IMR-90 (cell line): ENCODE measurements at regions not wholly inside any gene's neighbourhood (a gene's known extent, or its start where the extent isn't known, plus 50 kb on each side); places are given as distances from the start of the nearest gene placed in this dataset.
"Not testable (repeated sequence)": the region's sequence is repeated elsewhere in the genome, so short reads cannot be mapped to it uniquely, and the experiment has no call there.

Source experiments
- ATAC-seq: fragments of 200-7000 bp; cut with Tn5 transposase; 2 replicates; pipeline ENCODE4 v1.9.1; 2020; ENCODE audit warnings: low read depth, mild to moderate bottlenecking, moderate library complexity
- BruUV-seq: library from RNA; stranded (reverse); fragments of 400-500 nt; replicated peaks from 2 replicates; lab custom pipeline; 2021; lab: Mats Ljungman, UMichigan
- CTCF ChIA-PET: fragments of 300-600 bp; formaldehyde crosslinking; extraction: SDS; loops from one replicate; lab custom pipeline; 2021; ENCODE audit warnings: antibody characterized with exemption; lab: Yijun Ruan, JAX
- POLR2A ChIA-PET: fragments of 300-600 bp; sonication (Branson Sonifier 250); formaldehyde crosslinking; loops from one replicate; lab custom pipeline; 2022; ENCODE audit warnings: antibody characterized with exemption; ENCODE audit not compliant: unreplicated experiment; lab: Charles Lee
- DNase-seq: peaks from one replicate; pipeline ENCODE4 v3.0.0; 2013
- H2AFZ ChIP-seq: replicated peaks from 2 replicates; pipeline ENCODE3; 2013; ENCODE audit warnings: low read length, mild to moderate bottlenecking; ENCODE audit not compliant: poor library complexity
- H2AK5ac ChIP-seq: 2 replicates; pipeline ENCODE4 v1.6.1; 2013; ENCODE audit warnings: low read depth, low read length, inconsistent platforms
- H2AK9ac ChIP-seq: replicated peaks from 2 replicates; pipeline ENCODE3; 2013; ENCODE audit warnings: mild to moderate bottlenecking, low read depth, low read length, moderate library complexity; ENCODE audit not compliant: poor library complexity
- H2BK120ac ChIP-seq: 2 replicates; pipeline ENCODE4 v1.6.1; 2013; ENCODE audit warnings: low read depth, low read length, inconsistent platforms
- H2BK15ac ChIP-seq: 3 replicates; pipeline ENCODE4 v1.6.1; 2013; ENCODE audit warnings: low read depth, low read length, inconsistent platforms
- H2BK20ac ChIP-seq: 2 replicates; pipeline ENCODE4 v1.6.1; 2013; ENCODE audit warnings: low read depth, mild to moderate bottlenecking, inconsistent platforms, low read length, moderate library complexity
- H2BK5ac ChIP-seq: 2 replicates; pipeline ENCODE4 v1.6.1; 2013; ENCODE audit warnings: mild to moderate bottlenecking, low read depth, low read length, inconsistent platforms; ENCODE audit not compliant: poor library complexity, severe bottlenecking
- H3K14ac ChIP-seq: replicated peaks from 2 replicates; pipeline ENCODE4 v1.6.1; 2013; ENCODE audit warnings: low read depth, low read length, inconsistent platforms
- H3K18ac ChIP-seq: 2 replicates; pipeline ENCODE4 v1.6.1; 2013; ENCODE audit warnings: low read depth, low read length, control low read depth
- H3K23ac ChIP-seq: 2 replicates; pipeline ENCODE4 v1.6.1; 2013; ENCODE audit warnings: low read depth, low read length, inconsistent platforms
- H3K27ac ChIP-seq: 2 replicates; pipeline ENCODE4 v1.5.1; 2013; ENCODE audit warnings: mild to moderate bottlenecking, control low read depth, low read length; ENCODE audit not compliant: insufficient read depth
- H3K27me3 ChIP-seq: 2 replicates; pipeline ENCODE4 v1.6.1; 2013; ENCODE audit warnings: low read length; ENCODE audit not compliant: control insufficient read depth, insufficient read depth
- H3K36me3 ChIP-seq: 2 replicates; pipeline ENCODE4 v1.6.1; 2013; ENCODE audit warnings: low read length, mixed read lengths; ENCODE audit not compliant: control insufficient read depth, insufficient read depth
- H3K4ac ChIP-seq: 2 replicates; pipeline ENCODE4 v1.6.1; 2013; ENCODE audit warnings: low read depth, low read length, inconsistent platforms
- H3K4me1 ChIP-seq: 2 replicates; pipeline ENCODE4 v1.6.1; 2013; ENCODE audit warnings: low read length, mixed read lengths; ENCODE audit not compliant: control insufficient read depth, insufficient read depth
- H3K4me2 ChIP-seq: 2 replicates; pipeline ENCODE4 v1.6.1; 2013; ENCODE audit warnings: low read depth, mild to moderate bottlenecking, control low read depth, low read length, moderate library complexity
- H3K4me3 ChIP-seq: 2 replicates; pipeline ENCODE4 v1.5.1; 2013; ENCODE audit warnings: low read depth, mild to moderate bottlenecking, control low read depth, low read length, moderate library complexity; ENCODE audit not compliant: insufficient read depth
- H3K56ac ChIP-seq: 2 replicates; pipeline ENCODE4 v1.6.1; 2013; ENCODE audit warnings: low read length, inconsistent platforms; ENCODE audit not compliant: insufficient read depth; ENCODE audit errors: extremely low read depth
- H3K79me1 ChIP-seq, 2 experiments: 2 replicates each; pipeline ENCODE4 v1.6.1; 2013; ENCODE audit warnings: low read length in 2 of 2, inconsistent platforms in 1 of 2, low read depth in 1 of 2
- H3K9ac ChIP-seq: 2 replicates; pipeline ENCODE4 v1.6.1; 2013; ENCODE audit warnings: low read depth, low read length, control low read depth
- H3K9me1 ChIP-seq: 2 replicates; pipeline ENCODE4 v1.6.1; 2013; ENCODE audit warnings: low read length, inconsistent platforms; ENCODE audit not compliant: insufficient read depth
- H3K9me3 ChIP-seq: 2 replicates; pipeline ENCODE4 v1.6.1; 2013; ENCODE audit warnings: low read length; ENCODE audit not compliant: control insufficient read depth, insufficient read depth
- H4K20me1 ChIP-seq: 2 replicates; pipeline ENCODE4 v1.6.1; 2013; ENCODE audit warnings: low read length, inconsistent platforms; ENCODE audit not compliant: insufficient read depth
- H4K5ac ChIP-seq: 2 replicates; pipeline ENCODE4 v1.6.1; 2013; ENCODE audit warnings: mild to moderate bottlenecking, low read depth, low read length, control low read depth
- H4K8ac ChIP-seq, 2 experiments: 2 replicates each; pipeline ENCODE4 v1.6.1; 2013; ENCODE audit warnings: low read depth in 2 of 2, low read length in 2 of 2, control low read depth in 1 of 2, inconsistent platforms in 1 of 2
- H4K91ac ChIP-seq: 2 replicates; pipeline ENCODE4 v1.6.1; 2013; ENCODE audit warnings: low read depth, low read length, inconsistent platforms; ENCODE audit not compliant: insufficient read depth
- BHLHE40 ChIP-seq: fragments of 150-350 bp; IDR thresholded peaks from 2 replicates; pipeline ENCODE4 v1.6.1; 2016; ENCODE audit warnings: mild to moderate bottlenecking, low read depth, low read length
- CEBPB ChIP-seq: IDR thresholded peaks from 2 replicates; pipeline ENCODE4 v1.6.1; 2012; ENCODE audit warnings: low read depth, low read length, improper control_type of control experiment
- ELK1 ChIP-seq: fragments of 150-350 bp; IDR thresholded peaks from 2 replicates; pipeline ENCODE4 v1.6.1; 2016; ENCODE audit warnings: low read depth, mild to moderate bottlenecking, low read length, moderate library complexity, borderline replicate concordance
- FOS ChIP-seq: fragments of 150-350 bp; IDR thresholded peaks from 2 replicates; pipeline ENCODE4 v1.6.1; 2016; ENCODE audit warnings: low read depth, low read length
- MAFK ChIP-seq: IDR thresholded peaks from 2 replicates; pipeline ENCODE4 v1.6.1; 2012; ENCODE audit warnings: low read depth, low read length, improper control_type of control experiment
- POLR2A ChIP-seq: IDR thresholded peaks from 2 replicates; pipeline ENCODE4 v1.6.1; 2012; ENCODE audit warnings: mild to moderate bottlenecking, low read depth, low read length
- RAD21 ChIP-seq: IDR thresholded peaks from 2 replicates; pipeline ENCODE4 v1.6.1; 2012; ENCODE audit warnings: low read length, improper control_type of control experiment
- RFX5 ChIP-seq: IDR thresholded peaks from 2 replicates; pipeline ENCODE4 v1.8.0; 2012; ENCODE audit warnings: low read depth, mild to moderate bottlenecking, low read length, moderate library complexity
- WGBS, 2 experiments: methylation state at CpG; one replicate each; pipeline versions ENCODE4 v1.1.5 to v1.1.7; 2013; ENCODE audit warnings: missing lambda C conversion rate in 2 of 2; ENCODE audit not compliant: insufficient read length in 1 of 2; ENCODE audit errors: extremely low coverage in 2 of 2; 5-methylcytosine and 5-hydroxymethylcytosine counted together
- dilution Hi-C: fragments of 300-500 bp; cut with HindIII; formaldehyde crosslinking; loops from one replicate; pipeline ENCODE4 v1.14.3; 2018; ENCODE audit warnings: low sequenced_read_pairs; ENCODE audit not compliant: unreplicated experiment
- in situ Hi-C: fragments of 300-500 bp; cut with MboI; formaldehyde crosslinking; loops from 3 replicates; pipeline ENCODE4 v1.14.3; 2019; ENCODE audit warnings: low sequenced_read_pairs, inconsistent platforms, mixed read lengths
- intact Hi-C: fragments of 100-400 bp; cut with micrococcal nuclease; formaldehyde crosslinking; loops from 2 replicates; pipeline ENCODE4 v1.10.0; 2022

- peaks cover 4% of the 10 kb centered on the region; the same call in 1 of the 2 replicates for H3K4me1 ChIP-seq
- peak overlapping the region; percentile 86 for H2BK20ac ChIP-seq
- H3K23ac ChIP-seq: peak overlapping the region; percentile 3
- H4K5ac ChIP-seq: peak overlapping the region; percentile 42; the same call in 1 of the 2 replicates
- ATAC-seq: peak; percentile 81
- in situ Hi-C loops: no loop called here
- H3K4me2 ChIP-seq: peak overlapping the region; percentile 76; the same call in 1 of the 2 replicates
- no peak overlapping the region for H3K56ac ChIP-seq
- no peaks in the 10 kb centered on the region for H3K9me3 ChIP-seq
- no peaks in the 10 kb centered on the region for H3K36me3 ChIP-seq
- POLR2A ChIA-PET: no interaction called here
- H2AFZ ChIP-seq: no peak overlapping the region
- peak overlapping the region; percentile 71; the same call in 1 of the 2 replicates for H3K27ac ChIP-seq
- DNase-seq: peak; percentile 68
- peak overlapping the region; percentile 87 for H2BK5ac ChIP-seq
- intact Hi-C loops: loop anchor here (5.0 kb wide), 1 partner anchor 37 kb away; no protein-coding TSS in a partner anchor
- 63% methylated on average over 1 of the region's 3 CpGs; no CpG with 5 or more reads in 1 of the 2 experiments for WGBS, 2 experiments
- 0 out of 3 replicates have a peak overlapping the region, but pooled peaks have one; percentile 4 for H2BK15ac ChIP-seq
- TF ChIP-seq ELK1 (no peak), CEBPB (no peak), POLR2A (no peak), FOS (no peak), BHLHE40 (no peak), MAFK (no peak), RAD21 (no peak), RFX5 (no peak)
- no TSS peak for BruUV-seq
- H3K9me1 ChIP-seq: no peaks in the 10 kb centered on the region
- H2AK5ac ChIP-seq: no peak overlapping the region
- H3K9ac ChIP-seq: no peak overlapping the region
- peak overlapping the region; percentile 35; the same call in 1 of the 2 replicates for H4K91ac ChIP-seq
- H2AK9ac ChIP-seq: no peak overlapping the region
- no peaks in the 10 kb centered on the region for H4K20me1 ChIP-seq
- peak overlapping the region in 1 of 2 experiments; percentile 22; a peak in 3 of 4 replicates for H4K8ac ChIP-seq
- CTCF ChIA-PET: interaction anchor here (0.6 to 0.9 kb wide), 2 partner anchors 15 to 21 kb away, joined by 3 read pairs; no protein-coding TSS in a partner anchor
- dilution Hi-C loops: no loop called here
- H3K18ac ChIP-seq: peak overlapping the region; percentile 83
- peak overlapping the region; percentile 22; the same call in 1 of the 2 replicates for H3K4me3 ChIP-seq
- peak overlapping the region; percentile 44; the same call in 1 of the 2 replicates for H3K4ac ChIP-seq
- H3K27me3 ChIP-seq: no peaks in the 10 kb centered on the region
- peak overlapping the region; percentile 35 for H3K14ac ChIP-seq
- no peaks in the 10 kb centered on the region for H3K79me1 ChIP-seq
- H2BK120ac ChIP-seq: peak overlapping the region; percentile 87
Observed at GRCh38 chr7:137110091-137110509, 233.4 kb downstream of the PTN start.

- H2AK5ac ChIP-seq, H3K27me3 ChIP-seq, H2BK15ac ChIP-seq, H3K4ac ChIP-seq, H3K79me1 ChIP-seq, H3K23ac ChIP-seq, H3K4me2 ChIP-seq, H3K4me1 ChIP-seq, H3K9me3 ChIP-seq, H3K36me3 ChIP-seq, H3K56ac ChIP-seq, H4K91ac ChIP-seq, H2BK5ac ChIP-seq, H3K4me3 ChIP-seq, H3K9ac ChIP-seq, H4K5ac ChIP-seq, H2BK120ac ChIP-seq, ATAC-seq, H3K9me1 ChIP-seq, H4K20me1 ChIP-seq, in situ Hi-C loops, intact Hi-C loops, H2BK20ac ChIP-seq, dilution Hi-C loops, CTCF ChIA-PET, H2AK9ac ChIP-seq, H3K14ac ChIP-seq, H4K8ac ChIP-seq, POLR2A ChIA-PET, H3K18ac ChIP-seq, H2AFZ ChIP-seq, H3K27ac ChIP-seq, DNase-seq, BruUV-seq: not testable (repeated sequence)
- WGBS, 2 experiments: no CpG with 5 or more reads among the region's 2 CpGs
Observed at GRCh38 chr7:137107802-137108201, 235.7 kb downstream of the PTN start.
